Fibroblast of the conjunctiva (primary cell): ENCODE measurements at regions not wholly inside any gene's neighbourhood (a gene's known extent, or its start where the extent isn't known, plus 50 kb on each side); places are given as distances from the start of the nearest gene placed in this dataset.
A peak's percentile ranks its signal among the peaks of the same experiment; 100 is the strongest.

Experiments
- DNase-seq: peaks from one replicate; pipeline ENCODE4 v3.0.0-alpha.2; 2010; ENCODE audit warnings: low read depth

DNA sequence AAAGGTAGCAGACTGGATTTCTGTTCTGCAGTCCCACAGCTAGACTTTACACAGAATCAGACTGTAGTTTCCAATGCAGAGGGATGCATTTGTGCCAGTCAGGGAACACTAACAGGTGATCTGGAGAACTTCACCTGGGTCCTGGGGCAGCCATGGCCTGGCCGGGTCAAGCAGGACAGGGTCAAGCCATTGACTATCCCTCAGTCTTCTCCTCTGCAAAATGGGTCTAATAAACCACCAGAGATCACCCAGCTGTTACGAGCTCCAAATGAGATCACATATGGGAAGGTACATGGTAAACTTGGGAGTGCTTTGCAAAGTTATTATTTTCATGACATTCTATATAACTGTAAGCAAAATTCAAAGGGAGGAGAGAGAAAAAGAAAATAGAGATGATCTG lies 294.1 kb downstream of the CDCA7 start:
- DNase-seq, result no peak

DNA sequence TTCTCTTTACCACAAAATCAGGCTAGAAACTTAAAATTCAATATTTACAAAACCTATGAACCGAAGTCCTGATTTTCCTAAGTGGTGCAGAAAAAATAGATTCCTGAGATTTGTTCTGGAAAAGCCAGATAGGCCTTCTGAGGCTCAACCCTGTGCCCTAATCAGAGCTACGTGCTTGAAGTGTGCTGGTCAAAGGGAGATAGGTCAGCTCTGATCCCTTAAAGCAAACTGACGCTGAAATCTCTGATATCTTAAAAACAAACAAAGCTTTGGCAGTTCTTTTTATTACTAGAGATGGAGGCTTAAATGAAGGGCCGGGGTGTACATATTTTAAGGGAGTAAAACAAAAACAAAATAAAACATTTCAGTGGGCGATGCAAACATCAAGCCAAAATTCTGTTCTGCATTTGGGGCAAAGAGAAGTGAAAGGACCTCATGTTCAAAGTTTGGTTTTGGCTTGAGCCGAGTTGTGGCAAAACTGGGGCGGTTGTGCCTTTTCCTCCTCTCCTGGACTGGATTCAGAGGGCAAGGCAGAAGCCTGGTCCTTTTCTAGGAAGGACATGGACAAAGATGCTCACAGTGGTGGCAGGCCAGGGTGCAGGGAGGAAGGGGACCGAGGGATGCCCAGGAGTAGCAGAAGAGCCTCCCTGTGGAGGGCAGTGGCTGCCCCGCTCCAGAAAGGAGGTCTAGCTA lies 295.0 kb downstream of the CDCA7 start:
- DNase-seq, result no peak

DNA sequence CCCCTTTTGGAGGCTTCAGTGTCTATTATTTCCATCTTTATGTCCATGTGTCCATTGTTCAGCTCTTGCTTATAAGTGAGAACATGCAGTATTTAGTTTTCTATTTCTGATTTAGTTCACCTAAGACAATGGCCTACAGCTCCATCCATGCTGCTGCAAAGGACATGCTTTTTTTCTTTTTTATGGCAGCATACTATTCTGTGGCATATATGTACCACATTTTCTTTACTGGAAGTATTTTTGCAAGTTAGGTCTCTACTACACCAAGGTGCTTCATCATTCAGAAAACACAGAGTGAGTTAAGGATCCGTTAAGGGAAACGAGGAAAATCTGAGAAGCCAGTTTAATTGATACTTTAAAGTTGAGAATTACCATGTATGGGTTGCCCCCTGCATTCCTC lies 297.2 kb downstream of the CDCA7 start:
- no peak for DNase-seq

DNA sequence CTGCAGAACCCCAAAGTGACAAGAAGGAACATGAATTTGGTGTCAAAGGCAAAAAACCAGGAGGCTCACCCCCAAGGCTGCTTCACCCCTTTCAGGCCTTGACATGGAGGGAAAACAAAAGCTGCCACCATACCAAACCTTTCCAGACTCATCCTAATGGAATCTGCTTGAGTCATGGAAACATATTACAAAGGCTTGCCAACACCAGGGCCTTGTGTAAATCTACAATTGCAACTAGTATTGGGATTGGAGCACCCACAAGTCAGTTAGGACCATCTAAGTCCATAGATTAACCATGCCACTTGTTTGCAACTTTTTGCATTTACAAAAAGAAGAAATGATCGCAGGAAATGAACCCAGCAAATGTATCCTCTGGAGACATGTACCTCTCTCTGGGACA lies 297.6 kb downstream of the CDCA7 start:
- DNase-seq, result peak; percentile 91

DNA sequence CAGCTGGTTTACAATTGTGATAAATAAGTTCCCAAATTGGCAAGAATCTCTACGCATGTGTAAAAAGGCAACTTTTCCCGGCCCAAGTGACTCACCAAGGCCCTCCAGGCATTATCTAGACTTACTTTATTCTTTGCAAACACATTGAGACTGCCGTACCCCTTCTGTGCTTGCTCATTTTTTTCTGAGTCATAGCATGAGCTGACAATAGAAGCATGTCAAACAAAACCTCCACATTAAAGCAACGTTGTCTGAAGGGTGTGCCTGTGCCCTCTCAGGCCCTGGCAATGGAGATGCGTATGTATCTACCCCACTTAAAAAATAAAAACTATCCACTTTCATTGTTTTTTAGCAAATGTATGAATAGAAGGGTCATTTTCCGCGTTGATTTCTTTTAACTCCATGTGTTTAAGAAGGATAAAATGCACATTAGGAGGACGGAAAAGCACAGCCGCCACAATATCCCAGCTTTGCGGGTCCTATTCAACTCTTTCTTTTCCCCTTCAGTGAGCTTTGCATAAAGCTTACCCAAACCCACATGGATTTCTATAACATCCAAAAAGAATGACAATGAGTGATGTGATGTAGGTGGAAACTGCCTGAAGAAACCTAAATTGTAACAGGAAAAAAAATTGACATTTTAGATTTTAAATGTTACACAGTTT lies 298.2 kb downstream of the CDCA7 start:
- DNase-seq, result peak; percentile 95

DNA sequence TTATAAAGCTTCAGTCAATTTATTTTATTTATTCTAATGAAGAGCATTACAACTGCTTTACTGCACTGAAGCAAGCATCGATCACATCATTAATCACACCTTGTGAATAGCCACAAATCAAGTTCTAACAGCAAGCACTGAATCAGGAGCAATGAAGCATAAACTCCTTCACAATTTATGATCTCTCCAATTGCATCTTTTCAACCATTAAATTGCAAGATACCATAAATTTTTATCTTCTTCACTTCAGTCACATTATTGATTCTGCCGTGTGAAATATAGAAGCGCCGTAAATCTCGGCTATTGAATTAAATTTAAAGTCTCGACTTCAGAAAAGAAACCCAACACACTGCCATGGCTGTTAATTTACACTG lies 298.7 kb downstream of the CDCA7 start:
- no peak for DNase-seq

DNA sequence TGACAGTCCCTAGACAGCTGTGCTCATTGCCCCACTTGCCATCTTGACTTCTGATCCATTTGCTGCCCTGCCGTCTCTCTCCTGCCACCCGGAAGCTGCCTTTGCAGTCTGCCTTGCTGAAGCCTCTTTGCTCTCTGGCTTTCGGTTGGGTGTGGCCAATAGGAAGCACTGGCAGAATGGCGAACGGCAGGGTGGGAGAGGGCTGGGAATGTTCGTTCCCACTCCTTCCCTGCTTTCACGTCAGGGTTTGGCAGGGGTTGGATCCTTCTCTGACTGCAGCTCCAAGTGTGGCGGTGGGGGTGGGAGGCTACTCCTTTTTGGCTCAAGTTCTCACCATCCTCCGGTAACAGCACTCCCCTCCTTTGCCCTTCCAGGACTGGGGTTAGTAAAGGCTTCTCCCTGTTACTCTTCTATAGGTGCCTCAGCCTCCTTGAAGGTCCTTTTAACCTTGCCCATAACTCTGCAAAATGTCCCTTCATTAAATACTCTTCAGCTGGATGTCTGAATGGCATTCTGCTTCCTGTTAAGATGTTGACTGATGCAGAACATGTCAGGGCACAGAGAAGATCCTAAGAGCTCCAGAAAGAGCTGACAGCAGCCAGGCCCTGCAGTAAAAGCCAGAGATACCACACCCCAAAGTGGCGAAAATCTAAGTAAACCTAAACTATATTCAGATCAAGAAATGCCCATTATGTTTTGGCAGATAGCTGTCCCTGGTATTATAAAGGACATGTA lies 299.7 kb downstream of the CDCA7 start:
- DNase-seq, result no peak

DNA sequence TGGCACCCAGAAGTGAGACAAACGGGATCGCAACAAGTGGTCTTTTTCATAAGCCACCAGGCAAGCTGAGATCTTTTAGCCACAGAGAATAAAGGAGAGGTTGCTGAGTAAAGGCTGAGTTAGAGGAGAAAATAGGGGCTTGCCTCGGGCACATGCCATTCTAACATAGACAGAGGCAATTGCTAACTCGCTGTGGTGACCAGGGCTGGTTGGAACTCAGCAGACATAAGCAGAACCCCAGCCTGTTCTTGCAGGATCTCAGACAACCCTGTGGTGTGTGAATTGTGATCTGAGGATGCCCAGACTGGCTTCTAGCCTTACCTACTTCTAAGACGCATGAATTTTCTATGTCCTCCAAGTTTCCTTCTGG lies 300.2 kb downstream of the CDCA7 start:
- DNase-seq, result no peak

DNA sequence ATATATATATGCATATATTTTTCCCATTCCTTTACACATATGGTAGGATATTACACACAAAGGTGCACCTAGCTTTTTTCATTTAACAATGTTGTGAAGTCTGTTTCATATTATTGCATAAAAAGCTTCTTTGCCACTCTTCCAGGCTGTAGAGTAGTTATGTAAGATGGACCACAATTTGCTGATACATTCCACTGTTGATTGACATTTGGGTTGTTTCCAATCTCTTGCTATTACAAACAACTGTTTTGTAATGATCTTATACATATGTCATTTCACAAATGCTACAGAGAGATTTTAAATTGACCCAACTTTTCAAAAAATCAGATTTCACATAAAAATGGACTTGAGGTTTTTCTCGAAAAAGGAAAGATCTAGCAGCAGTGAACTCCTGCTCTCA lies 301.4 kb downstream of the CDCA7 start:
- no peak for DNase-seq

DNA sequence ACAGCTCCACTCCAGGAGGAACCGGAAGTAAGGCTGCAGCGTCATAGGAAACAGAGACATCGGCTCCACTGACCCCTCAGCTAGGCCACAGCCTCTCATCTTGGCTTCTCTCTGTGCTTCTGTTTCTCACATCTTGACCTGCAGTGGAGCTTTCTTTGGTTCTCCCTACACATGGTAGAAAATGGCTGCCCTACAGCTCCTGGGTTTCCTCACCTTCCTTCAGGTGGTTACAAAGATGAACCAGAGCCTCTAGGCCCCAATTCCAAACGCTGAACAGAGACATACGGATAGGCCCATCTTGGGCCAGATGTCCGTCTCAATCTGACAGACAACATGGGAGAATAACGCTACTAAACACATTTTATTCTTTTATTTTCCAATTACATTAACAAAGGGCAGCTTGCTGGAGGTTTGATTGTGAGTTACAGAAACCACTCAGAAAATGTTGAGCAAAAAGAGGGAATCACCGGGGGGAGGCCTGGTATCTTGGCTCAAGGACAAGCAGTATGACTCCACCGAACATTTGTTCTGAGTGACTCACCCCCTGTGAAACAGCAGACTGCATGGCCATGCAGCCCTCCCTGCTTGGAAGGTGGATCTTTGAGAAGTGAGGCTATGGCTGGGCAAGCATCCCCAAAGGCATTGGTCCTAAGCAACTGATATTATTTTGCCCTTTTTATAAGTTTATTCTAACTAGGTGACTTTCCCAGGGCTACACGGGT lies 303.5 kb downstream of the CDCA7 start:
- peak; percentile 89 for DNase-seq

DNA sequence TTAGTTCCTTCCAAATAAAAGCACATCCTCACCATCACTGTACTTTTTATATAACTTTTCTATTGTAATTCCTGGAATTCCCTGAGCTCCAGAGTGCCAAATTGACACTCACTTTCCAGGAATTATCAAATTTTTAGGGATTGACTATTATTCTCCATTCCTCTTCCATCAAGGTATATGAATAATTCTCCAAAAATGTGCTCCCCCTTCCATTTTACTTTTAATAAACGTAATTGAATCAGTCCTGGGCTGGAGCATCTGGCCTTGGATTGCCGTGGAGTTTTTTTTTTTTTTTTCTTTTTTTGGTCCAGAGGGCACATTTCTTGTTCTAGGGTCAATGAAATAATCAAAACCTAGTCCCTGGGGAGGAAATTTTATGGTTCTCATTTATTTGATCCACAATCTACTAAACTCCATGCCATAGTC lies 304.3 kb downstream of the CDCA7 start:
- DNase-seq, result no peak

DNA sequence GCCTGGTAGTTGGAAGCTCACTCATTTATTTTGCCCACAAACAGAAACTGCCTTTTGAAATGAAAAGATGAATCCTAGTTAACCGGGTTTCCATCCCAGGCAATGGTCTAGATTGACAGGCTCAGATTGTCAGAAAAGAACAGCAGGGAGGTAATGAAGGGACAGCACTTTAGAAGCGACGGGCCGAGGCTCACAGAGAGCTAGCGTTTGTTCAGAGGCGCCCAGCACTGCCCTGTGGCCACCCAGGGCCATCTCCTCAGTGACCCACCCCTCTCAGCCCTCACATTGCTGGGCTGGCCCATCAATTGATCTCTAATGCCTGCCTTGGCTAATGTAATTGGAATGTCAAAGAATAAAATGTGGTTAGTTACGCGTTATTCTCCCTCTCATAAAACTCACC lies 304.8 kb downstream of the CDCA7 start:
- DNase-seq, result no peak

DNA sequence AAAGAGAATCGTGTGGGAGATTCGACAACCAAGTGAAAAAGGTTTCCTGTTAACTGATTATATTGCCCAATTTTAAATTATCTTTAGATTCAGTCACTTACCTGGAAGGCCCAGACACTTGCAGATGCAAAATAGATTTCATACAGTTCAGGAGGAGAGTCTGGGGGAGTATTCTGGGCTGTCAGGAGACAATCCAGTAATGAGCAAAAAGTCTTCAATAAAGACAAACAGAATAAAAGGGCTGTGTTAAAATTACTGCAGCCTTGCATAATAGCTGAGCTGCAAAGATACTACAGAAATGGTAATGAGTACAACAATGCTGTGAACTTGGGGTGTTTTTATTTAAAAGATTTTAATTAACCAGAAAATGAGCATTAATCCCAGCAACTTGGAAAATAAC lies 303.6 kb downstream of the SP3 start:
- DNase-seq, result no peak

DNA sequence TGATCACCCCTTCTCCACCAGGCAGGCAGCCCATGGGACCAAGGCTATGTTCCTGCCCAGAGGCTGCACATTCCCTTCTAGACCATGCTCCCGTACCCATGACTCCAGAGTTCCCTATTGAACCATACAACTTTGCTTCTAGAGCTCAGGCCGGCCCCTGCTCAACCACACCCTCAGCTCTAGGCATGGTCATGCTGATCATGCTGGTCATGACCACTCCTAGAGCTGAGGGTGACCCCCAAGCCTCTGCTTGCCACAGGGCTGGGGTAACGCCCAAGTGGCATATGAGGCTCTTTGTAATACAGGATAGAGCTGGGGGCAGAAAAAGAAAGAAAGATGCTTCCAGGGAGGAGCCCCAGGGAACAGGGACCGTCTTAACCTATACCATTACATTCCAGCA lies 301.8 kb downstream of the SP3 start:
- no peak for DNase-seq

DNA sequence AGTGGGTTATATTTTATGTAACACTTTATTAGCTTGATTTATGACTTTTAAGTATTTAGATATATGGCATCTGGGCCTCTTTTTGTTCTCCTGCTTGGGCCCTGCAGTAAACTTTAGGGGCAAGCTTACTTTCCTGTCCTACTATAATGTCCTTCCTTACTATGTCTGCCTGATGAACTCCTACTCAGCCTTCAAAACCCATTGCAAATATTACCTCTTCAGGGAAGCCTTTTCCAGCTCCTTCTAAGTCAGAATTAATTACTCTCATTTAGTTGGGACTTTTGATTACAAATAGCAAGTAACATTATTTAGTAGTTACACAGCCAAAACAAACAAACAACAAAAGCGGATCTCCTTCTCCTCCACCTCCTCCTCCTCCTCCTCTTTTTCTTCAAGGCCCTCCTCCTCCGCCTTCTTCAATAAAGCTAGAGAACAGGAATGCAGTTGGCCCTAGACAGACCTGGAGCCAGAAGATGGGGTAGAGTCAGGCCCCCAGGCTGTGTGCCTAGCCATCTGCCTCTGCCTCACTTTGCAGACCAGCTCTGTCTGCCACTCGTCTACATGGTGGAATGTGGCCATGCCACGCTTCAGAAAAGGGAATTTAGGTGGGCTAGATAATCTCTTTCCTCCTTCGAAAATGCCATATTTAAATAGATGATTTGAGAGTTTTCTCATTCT lies 301.2 kb downstream of the SP3 start:
- DNase-seq, result no peak

DNA sequence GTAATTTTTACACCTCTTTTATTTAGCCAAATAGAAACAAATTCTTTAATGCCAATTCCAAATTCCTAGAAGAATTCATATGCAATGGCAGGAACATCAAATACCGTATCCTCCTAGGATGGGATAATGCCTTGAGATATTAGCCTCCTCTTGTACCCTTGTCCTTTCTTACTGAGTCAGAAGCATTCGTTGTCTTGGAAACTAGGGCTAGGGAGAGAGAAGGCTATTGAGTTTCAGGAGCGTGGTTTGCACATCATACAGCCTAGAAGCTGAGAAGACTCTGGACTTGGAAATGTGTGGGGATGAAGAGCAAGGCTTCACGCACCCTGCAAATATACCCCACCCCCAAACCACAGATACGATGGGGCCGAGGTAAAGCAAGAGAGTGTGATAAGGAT lies 300.7 kb downstream of the SP3 start:
- no peak for DNase-seq

DNA sequence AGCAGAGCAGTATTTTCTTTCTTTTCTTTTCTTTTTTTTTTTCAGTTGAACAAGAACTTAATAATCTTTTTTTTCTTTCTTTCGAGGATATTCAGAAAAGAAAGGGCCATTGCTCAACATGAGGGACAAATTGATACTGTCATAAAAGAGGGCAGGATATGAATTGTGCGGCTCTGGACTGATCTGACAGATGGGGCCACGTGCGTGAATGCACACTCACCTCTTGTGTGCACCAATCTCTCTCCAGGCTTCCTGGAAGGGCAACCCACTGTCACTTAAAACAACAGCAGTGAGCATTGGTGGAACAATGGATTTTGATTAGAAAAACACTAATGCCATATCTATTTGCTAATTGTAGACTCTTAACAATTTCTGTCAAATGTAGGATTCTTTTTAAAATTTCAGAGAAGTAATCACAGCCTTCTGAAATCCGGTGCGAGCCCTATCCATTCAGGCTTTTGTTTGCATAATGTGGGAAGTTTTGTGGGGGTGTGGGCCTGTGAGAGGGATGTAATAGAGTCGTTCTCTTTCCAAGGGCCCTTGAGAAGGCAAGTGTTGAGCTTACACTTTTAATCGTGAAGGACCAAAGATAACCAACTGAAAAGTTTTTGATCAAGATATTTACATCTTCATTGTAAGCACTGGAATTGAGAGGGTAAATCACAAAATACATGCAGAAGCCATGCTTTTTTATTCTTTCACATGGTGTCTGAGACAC lies 298.8 kb downstream of the SP3 start:
- no peak for DNase-seq

DNA sequence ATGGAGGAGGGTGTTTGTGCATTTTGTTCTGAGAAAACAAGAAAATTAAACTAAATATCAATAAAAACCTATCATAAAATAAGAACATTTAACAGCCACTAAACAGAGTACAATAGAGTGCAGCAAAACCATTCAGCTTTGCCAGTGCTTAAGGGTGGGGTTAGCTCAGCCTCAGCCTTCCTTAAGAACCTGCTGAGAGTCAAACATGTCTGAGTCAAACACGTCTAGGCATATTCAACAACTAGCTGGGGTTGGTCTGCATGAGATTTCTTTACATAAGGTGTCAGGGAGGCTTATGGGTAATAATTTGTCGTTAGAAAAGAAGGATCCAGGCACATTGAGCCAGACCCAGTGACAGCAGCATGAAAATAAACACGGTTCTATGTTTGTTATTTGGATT lies 298.2 kb downstream of the SP3 start:
- DNase-seq, result no peak

DNA sequence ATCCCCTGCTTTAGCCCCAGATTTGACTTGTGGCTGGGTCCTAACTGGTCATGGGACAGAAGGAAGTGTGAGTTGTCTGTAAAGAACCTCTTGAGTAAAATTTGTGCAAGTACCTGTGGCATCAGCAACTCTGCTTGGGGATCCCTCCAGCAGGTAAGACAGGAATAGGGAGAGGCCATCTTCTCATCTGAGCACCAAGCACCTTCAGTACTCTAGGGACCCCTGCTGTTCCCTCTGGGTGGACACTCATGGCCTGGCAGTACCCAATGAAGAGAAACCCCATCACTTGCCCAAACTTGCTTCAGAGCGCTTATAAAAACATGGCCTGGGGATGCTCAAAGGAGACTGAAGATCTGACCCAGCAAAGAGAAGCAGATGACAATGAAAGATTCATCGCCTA lies 297.8 kb downstream of the SP3 start:
- no peak for DNase-seq

DNA sequence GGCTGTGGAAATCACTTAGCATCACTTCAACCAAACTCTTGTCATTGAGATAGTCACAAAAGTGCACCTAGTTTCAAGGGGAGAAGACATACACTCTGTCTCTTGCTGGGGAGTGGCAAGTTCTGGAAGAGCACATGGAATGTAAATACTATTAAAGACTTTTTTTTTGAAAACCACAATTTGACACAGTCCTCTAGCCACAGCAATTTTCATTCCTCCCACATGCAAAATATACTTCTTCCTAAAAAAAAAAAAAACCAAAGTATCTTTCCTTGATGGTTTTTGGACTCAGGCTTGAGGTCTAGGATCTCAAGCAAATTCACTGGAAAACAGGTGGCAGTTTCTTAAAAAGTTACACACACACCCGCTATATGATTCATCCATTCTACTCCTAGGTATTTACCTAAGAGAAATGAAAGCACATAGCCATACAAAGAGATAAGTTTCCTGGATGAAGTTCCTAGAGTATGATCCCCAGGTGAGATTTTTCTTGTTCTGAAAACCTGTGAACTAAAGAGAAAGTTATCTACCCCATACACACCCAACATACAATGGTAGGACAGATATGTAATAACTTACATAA lies 295.8 kb downstream of the SP3 start:
- no peak for DNase-seq

DNA sequence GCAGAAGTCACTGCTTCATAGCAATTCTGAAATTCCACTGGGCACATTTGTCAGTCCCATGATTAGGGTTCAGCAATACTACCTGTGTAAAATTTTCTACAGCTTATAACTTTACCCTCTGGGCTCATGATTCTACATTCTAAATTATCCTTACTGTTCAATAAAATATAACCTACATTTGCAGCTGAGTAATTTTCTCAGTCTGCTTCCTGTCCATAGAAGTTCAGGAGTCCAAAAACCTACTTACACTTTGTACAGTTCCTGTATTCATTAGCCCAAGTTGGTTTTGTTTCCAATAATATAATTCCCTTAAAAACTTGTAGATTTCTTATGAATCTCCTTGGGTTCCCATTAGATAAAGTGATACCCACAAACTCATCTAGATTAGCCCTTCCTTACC lies 295.3 kb downstream of the SP3 start:
- DNase-seq, result no peak
